Aorta (tissue), 5 donors: ENCODE measurements at regions not wholly inside any gene's neighbourhood (a gene's known extent, or its start where the extent isn't known, plus 50 kb on each side); places are given as distances from the start of the nearest gene placed in this dataset.
A peak's percentile ranks its signal among the peaks of the same experiment; 100 is the strongest.

Experiments used
- ATAC-seq: fragments of 200-7000 bp; cut with Tn5 transposase; one replicate; pipeline ENCODE4 v1.9.1; 2022; ENCODE audit warnings: moderate library complexity; ENCODE audit not compliant: low FRiP score
- DNase-seq, 2 donors: peaks; one replicate each; pipeline ENCODE4 v3.0.0-alpha.2; 2020
- H3K27ac ChIP-seq, 2 donors: one replicate each; pipeline ENCODE4 v1.5.1; 2013; ENCODE audit warnings: low read length in 2 of 2, mild to moderate bottlenecking in 2 of 2, moderate library complexity in 2 of 2, control low read depth in 1 of 2, inconsistent platforms in 1 of 2, low read depth in 1 of 2
- H3K27me3 ChIP-seq, 2 donors: one replicate each; pipeline ENCODE4 v1.6.1; 2013; ENCODE audit warnings: control low read depth in 1 of 2, low read length in 1 of 2, mild to moderate bottlenecking in 1 of 2, moderate library complexity in 1 of 2; ENCODE audit not compliant: insufficient read depth in 2 of 2, control insufficient read depth in 1 of 2
- H3K36me3 ChIP-seq, 2 donors: one replicate each; pipeline ENCODE4 v1.6.1; 2013; ENCODE audit warnings: control low read depth in 1 of 2, low read length in 1 of 2, mild to moderate bottlenecking in 1 of 2; ENCODE audit not compliant: insufficient read depth in 2 of 2, control insufficient read depth in 1 of 2
- H3K4me1 ChIP-seq, 2 donors: one replicate each; pipeline ENCODE4 v1.6.1; 2013; ENCODE audit warnings: low read length in 2 of 2, control low read depth in 1 of 2, mild to moderate bottlenecking in 1 of 2, moderate library complexity in 1 of 2; ENCODE audit not compliant: insufficient read depth in 2 of 2, control insufficient read depth in 1 of 2
- H3K4me3 ChIP-seq, 2 donors: one replicate each; pipeline ENCODE4 v1.5.1; 2013; ENCODE audit warnings: low read length in 2 of 2, control low read depth in 1 of 2, mild to moderate bottlenecking in 1 of 2
- H3K9me3 ChIP-seq: one replicate; pipeline ENCODE4 v1.6.1; 2013; ENCODE audit warnings: mild to moderate bottlenecking, low read length; ENCODE audit not compliant: control insufficient read depth
- WGBS, 2 donors: extraction: QIAGEN DNeasy Blood & Tissue Kit; methylation state at CpG; one replicate each; pipeline ENCODE4 v1.1.7; 2013; 5-methylcytosine and 5-hydroxymethylcytosine counted together
- intact Hi-C, 2 donors: fragments of 100-400 bp; cut with DNase I; formaldehyde crosslinking; loops; one replicate each; pipeline versions ENCODE4 v1.14.2 to v1.15.0; 2022
- donor health status: healthy with polysubstance abuse.
- donor health status: Bipolar disorder and iron deficiency.
- donor health status: DM: no; HTN: no; CAD: no.
- donor health status: DM: no; HTN: no; CAD: no.
- donor health status: DM: yes; HTN: yes; CAD: no.

DNA sequence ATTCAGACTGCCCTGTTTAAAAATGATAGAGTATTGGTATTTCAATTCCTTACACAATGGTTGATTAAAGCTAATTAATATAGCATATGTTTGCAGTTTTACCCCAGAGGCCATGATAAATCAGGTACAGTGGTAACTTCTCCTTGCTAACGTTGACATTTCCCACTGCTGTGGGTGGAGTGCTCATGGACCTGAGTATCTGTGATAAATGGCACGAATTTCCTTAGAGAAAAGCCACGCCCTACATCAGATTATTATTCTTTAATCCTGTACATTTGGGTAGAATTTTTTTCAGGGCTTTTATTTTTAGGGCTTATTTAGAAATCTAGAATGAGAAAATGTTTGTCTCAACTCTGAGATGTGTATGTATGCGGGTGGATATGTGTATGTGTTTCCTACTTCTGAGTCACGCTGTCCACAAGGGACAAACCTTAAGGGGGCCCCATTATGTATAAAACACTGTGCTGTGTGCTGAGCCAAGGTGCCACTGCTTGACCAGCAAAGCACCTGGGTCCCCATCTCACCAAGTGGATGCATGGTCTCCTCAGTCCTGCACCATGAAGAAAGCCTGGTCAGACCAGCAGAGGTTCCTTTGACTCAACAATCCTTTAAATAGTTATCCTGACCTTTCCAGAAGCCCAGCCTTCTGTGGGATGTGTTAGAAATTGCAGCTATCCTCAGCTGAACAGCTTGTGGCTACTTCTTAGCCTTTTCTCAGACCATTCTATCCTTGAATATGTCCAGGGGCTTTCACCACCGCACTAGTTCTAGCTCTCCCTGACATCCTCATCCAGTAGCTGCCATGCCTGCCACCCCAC lies 57.9 kb upstream of the STK38L start:
- H3K36me3 ChIP-seq: no peaks in the 10 kb centered on the region
- no peak overlapping the region for H3K4me3 ChIP-seq
- 9 to 17% methylated on average over 6 of the region's 6 CpGs for WGBS, 2 donors
- ATAC-seq (peak; percentile 57), DNase-seq (no peak)
- H3K4me1 ChIP-seq: peaks cover 12 to 13% of the 10 kb centered on the region in 2 donors
- H3K27me3 ChIP-seq: no peaks in the 10 kb centered on the region
- intact Hi-C loops: no loop called here
- H3K27ac ChIP-seq: peak overlapping the region; percentile 95 to 99
- no peaks in the 10 kb centered on the region for H3K9me3 ChIP-seq

DNA sequence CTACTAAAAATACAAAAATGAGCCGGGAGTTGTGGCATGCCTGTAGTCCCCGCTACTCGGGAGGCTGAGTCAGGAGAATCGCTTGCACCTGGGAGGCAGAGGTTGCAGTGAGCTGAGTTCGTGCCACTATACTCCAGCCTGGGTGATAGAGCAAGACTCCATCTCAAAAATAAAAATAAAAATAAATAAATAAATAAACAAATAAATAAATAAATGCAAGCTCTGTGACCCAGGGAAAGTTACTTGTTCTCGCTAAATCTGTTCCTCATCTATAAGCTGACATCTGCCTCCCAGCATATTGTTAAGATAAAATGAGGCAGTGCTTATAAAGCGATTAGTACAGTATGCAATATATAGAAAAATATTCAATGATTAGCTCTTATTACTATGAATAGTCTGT lies 56.4 kb upstream of the STK38L start:
- Histone ChIP-seq H3K27me3 (no peaks in the 10 kb centered on the region), H3K36me3 (no peaks in the 10 kb centered on the region), H3K27ac (peak overlapping the region; percentile 95), H3K4me3 (no peak overlapping the region), H3K4me1 (peaks cover 12 to 13% of the 10 kb centered on the region in 2 donors), H3K9me3 (no peaks in the 10 kb centered on the region)
- intact Hi-C loops: no loop called here
- no peak for DNase-seq
- no peak for ATAC-seq
- WGBS, 2 donors: 92 to 93% methylated on average over 7 of the region's 7 CpGs

DNA sequence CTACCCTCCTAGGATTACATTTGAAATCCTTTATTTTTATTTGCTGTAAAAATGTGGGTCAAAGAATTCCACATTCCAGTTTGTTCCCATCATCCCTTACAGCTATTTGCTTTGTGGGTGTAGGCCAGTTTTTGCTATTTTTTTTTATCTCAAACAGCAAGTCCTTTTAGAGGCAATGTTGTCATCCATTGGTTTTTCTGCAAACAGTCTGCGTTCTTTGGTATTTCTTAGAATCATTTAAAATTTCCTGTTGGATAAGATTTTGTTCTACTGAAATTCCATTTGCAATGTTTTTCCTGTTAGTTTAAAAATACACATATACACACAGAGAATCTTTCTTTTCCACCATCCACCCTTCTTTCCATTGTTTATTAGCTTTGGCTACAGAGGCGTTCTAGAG lies 53.3 kb upstream of the STK38L start:
- intact Hi-C loops: no loop called here
- peak overlapping the region in 1 of 2 donors; percentile 100 for H3K27ac ChIP-seq
- no peaks in the 10 kb centered on the region for H3K27me3 ChIP-seq
- DNase-seq (no peak), ATAC-seq (peak; percentile 28)
- peaks cover 9 to 14% of the 10 kb centered on the region in 2 donors for H3K4me1 ChIP-seq
- H3K36me3 ChIP-seq: no peaks in the 10 kb centered on the region
- no peak overlapping the region for H3K4me3 ChIP-seq
- 0 to 4% methylated on average over 2 of the region's 2 CpGs for WGBS, 2 donors
- no peaks in the 10 kb centered on the region for H3K9me3 ChIP-seq

DNA sequence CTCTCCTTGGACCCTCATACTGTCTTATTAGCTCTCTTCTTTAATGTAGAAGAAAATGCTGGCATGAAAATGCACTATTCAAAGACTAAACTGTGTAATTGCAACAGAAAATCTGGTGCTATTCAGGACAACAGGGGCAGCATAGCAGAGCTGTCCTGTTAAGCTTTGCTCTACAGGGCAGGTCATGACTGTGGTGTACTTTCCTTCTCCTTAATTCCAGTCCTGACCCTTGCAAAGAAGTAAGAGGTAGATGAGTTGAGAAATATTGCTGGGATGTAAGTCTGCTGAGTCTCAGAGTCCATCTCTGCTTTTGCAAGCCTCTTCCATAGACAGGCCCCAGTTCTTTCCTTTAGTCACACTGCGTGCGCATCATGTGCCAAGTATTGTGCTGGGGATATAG lies 52.6 kb upstream of the STK38L start:
- no peaks in the 10 kb centered on the region for H3K27me3 ChIP-seq
- H3K9me3 ChIP-seq: no peaks in the 10 kb centered on the region
- peaks cover 6 to 14% of the 10 kb centered on the region in 2 donors for H3K4me1 ChIP-seq
- DNase-seq: no peak
- WGBS, 2 donors: 96% methylated on average over 2 of the region's 2 CpGs
- H3K36me3 ChIP-seq: no peaks in the 10 kb centered on the region
- H3K4me3 ChIP-seq: no peak overlapping the region
- peak overlapping the region; percentile 91 to 100 for H3K27ac ChIP-seq
- intact Hi-C loops: no loop called here
- ATAC-seq: no peak

DNA sequence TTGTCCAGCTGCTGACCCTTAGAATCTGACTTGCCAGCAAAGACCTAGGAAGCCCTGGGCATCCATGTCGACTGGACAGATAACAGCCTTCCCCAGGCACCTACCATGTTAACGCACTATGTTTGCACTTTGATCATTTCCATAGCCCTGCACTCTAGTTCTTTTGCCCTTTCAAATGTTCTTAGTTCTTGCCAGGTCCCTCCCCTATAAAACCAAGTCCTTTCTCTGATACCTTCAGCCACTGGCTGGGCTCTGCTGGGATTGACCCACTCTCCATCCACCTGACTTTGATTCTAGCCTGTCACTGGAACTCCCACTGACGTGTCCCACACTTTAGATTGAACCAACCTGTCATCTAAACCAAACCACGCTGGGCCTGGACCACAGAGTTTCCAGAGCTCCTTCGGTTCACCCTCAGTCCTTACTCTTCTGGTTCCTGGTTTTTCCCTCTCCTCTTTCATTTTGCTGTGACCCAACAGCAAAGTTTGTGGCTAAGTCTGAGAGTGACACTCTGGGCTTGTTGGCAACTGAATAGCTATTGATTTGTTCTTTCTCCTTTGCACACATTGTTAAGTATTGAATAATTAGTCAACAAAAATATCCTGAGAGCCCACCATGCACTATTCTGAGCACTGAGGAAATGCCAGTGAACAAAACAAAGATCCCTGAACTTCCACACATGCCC lies 51.8 kb upstream of the STK38L start:
- no peaks in the 10 kb centered on the region for H3K36me3 ChIP-seq
- WGBS, 2 donors: 89 to 91% methylated on average over 5 of the region's 5 CpGs
- H3K9me3 ChIP-seq: no peaks in the 10 kb centered on the region
- peaks cover 2 to 12% of the 10 kb centered on the region in 2 donors for H3K4me1 ChIP-seq
- no peak for DNase-seq
- no peak for ATAC-seq
- intact Hi-C loops: no loop called here
- no peak overlapping the region for H3K4me3 ChIP-seq
- H3K27ac ChIP-seq: peak overlapping the region; percentile 91 to 100
- H3K27me3 ChIP-seq: no peaks in the 10 kb centered on the region

DNA sequence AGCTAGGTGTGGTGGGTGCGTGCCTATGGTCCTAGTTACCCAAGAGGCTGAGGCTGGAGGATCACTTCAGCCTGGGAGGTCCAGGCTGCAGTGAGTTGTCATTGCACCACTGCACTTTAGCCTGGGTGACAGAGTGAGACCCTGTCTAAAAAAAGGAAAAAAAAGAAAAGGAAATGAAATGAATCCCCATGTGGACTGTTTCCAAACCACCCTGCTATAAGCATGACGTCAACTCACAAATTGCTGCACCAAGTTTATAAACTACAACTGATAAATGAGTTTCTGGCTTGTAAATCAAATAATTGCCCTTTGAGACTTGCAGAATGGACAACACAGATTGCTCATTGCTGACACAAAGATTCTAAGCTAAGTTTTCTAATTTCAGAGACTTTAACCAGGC lies 51.0 kb upstream of the STK38L start:
- peak overlapping the region; percentile 91 to 100 for H3K27ac ChIP-seq
- no peaks in the 10 kb centered on the region for H3K27me3 ChIP-seq
- peak; percentile 13 for ATAC-seq

DNA sequence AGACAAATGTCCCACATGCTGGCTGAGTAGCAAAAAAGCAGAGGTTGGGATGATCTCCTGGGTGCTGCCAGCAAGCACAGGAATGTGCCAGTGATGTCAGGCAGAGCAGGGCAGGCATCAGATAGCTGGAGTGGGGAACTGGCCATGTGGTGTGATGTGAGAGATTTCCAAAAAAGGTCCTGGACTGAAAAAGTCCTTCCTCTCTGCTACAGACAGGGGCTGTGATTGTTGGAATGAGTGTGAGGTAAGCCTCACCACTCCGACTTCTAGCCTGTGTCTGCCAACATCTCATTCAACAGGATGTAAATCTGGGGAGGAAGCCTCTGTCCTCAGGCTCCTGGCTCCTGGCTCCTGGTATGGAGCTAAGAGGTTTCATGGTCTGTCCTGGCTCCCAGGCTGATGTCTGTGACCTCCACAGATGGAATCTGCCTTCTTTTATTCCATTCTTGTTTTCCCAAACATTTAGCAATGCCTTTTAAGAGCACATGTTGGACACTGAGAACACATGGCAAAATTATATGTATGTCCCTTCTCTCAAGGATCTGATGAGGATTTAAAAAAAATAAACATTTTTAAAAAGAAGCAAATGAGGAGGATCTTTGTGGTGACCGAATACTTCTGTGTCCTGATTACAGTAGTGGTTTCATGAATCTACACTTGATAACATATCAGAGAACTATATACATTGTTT lies 50.1 kb upstream of the STK38L start:
- Histone ChIP-seq H3K4me1 (peaks cover 2 to 10% of the 10 kb centered on the region in 2 donors), H3K36me3 (no peaks in the 10 kb centered on the region), H3K4me3 (no peak overlapping the region), H3K9me3 (no peaks in the 10 kb centered on the region), H3K27ac (peak overlapping the region; percentile 26 to 99), H3K27me3 (no peaks in the 10 kb centered on the region)
- peak; percentile 83 for ATAC-seq
- intact Hi-C loops: loop anchor here in 1 of 2 donors (2.0 kb wide), 1 partner anchor 51 kb away; the partner anchor contains the start of gene STK38L
- peak; percentile 82 to 85 for DNase-seq
- WGBS, 2 donors: 16 to 20% methylated on average over 2 of the region's 2 CpGs

More for the DNA sequence above, 51.0 kb upstream of the STK38L start:
- Histone ChIP-seq H3K36me3 (no peaks in the 10 kb centered on the region), H3K9me3 (no peaks in the 10 kb centered on the region), H3K4me1 (peaks cover 2 to 10% of the 10 kb centered on the region in 2 donors), H3K4me3 (no peak overlapping the region)
- WGBS, 2 donors: 1 to 26% methylated on average over 2 of the region's 2 CpGs
- intact Hi-C loops: no loop called here
- DNase-seq: no peak
